C4-2B (cell line): ENCODE measurements at regions not wholly inside any gene's neighbourhood (a gene's known extent, or its start where the extent isn't known, plus 50 kb on each side); places are given as distances from the start of the nearest gene placed in this dataset.
A peak's percentile ranks its signal among the peaks of the same experiment; 100 is the strongest.
"Not testable (repeated sequence)": the region's sequence is repeated elsewhere in the genome, so short reads cannot be mapped to it uniquely, and the experiment has no call there.

Source experiments
- H3K27ac ChIP-seq: fragments of 450-650 bp; 2 replicates; pipeline ENCODE4 v1.5.1; 2017
- CTCF ChIP-seq: fragments of 450-650 bp; conservative IDR thresholded peaks from 2 replicates; pipeline ENCODE4 v1.5.1; 2017; ENCODE audit warnings: mild to moderate bottlenecking
- ZFX ChIP-seq: fragments of 450-650 bp; IDR thresholded peaks from 2 replicates; pipeline ENCODE4 v1.6.1; 2017

DNA sequence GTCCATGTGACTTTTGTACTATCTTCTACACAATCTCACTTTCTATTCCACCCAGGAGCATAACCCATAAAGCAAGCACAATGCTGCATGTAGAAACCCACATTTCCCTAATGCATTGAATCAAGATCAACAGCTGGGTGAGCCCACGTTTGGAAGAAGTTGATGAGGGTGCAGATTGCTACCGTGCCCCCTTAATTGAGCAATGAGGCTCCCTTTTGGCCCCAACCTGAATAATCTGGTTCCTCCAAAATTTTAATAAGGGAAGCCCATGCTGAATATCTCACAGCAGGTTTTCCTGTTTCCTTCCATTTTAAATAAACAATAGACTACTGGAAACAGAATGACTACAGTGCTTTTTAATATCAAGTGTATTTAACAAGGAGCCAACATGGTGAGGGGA, 403.6 kb upstream of the SGCG start:
- no peak for TF ChIP-seq ZFX
- TF ChIP-seq CTCF: no peak
- H3K27ac ChIP-seq: no peak overlapping the region

GRCh38 chr13:22789027-22789593, 391.7 kb upstream of the SGCG start:
- TF ChIP-seq ZFX: no peak
- H3K27ac ChIP-seq: no peak overlapping the region

- H3K27ac ChIP-seq: no peak overlapping the region
- no peak for TF ChIP-seq ZFX
- no peak for TF ChIP-seq CTCF
Observed at GRCh38 chr13:22789916-22790315, 390.9 kb upstream of the SGCG start.

DNA sequence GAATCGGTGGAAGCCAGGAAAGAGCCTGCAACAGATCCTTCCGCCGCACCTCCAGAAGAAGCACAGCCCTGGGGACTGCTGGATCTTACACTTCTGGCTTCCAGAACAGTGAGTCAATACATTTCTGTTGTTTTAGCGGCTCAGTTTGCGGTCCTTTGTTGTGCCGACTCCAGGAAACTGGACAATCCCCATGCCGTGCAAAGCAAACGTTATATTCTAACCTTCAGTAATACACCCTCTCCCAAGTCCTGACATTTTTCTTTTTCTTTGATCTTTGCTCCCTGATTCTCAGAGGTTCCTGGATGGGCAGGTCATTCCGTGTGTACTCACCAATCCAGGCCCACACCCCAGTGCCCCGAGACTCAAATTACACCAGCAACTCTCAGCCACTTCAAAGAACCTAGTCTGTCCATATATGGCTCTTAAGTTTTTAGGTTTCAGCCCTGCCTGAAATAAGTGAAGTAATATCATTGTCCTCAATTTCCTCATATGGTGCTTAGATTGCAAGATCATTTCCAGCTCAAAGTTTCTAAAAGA, 387.1 kb upstream of the SGCG start:
- H3K27ac ChIP-seq: no peak overlapping the region
- TF ChIP-seq ZFX: no peak
- no peak for TF ChIP-seq CTCF

DNA sequence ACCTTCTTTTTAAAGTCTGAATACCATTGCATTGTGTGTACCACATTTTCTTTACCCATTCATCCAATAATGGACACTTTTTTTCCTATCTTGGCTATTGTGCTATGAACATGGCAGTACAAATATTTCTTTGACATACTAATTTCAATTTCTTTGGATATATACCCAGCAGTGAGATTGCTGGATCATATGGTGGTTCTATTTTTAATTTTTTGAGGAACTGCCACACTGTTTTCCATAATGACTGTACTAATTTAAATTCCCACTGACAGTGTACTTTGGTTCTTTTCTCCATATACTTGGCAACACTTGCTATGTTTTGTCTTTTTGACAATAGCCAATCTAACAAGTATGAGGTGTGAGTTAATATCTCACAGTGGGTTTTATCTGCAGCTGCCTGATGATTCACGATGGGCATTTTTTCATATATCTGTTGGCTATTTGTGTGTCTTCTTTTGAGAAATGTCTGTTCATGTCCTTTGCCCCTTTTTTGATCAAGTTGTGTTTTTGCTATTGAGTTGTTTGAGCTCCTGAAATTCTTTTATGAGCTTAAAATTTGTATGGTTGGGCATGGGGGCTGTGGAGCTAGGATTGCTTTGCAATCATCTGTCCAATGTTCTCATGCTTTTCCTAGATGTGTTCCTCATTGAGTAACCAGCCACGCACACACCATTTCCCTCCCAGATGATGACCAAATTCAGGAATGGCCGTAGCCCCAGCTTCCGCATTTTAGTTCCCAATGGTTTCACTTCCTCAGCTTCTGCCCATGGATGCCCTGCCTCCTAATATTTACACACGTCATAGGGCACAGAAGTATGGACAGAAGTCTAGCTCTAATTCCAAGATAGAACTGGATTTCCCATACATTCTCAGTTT, 380.0 kb upstream of the SGCG start:
- H3K27ac ChIP-seq: no peak overlapping the region
- TF ChIP-seq ZFX (no peak), CTCF (no peak)

- TF ChIP-seq CTCF: peak; percentile 73
- TF ChIP-seq ZFX: no peak
- no peak overlapping the region for H3K27ac ChIP-seq
Observed at GRCh38 chr13:22801402-22802003, 379.3 kb upstream of the SGCG start.

- H3K27ac ChIP-seq: no peak overlapping the region
- TF ChIP-seq ZFX: no peak
- TF ChIP-seq CTCF: no peak
Observed at GRCh38 chr13:22812793-22813192, 368.0 kb upstream of the SGCG start.

GRCh38 chr13:22813531-22814377, 367.0 kb upstream of the SGCG start:
- peak overlapping the region; percentile 19; the same call in 1 of the 2 replicates for H3K27ac ChIP-seq

- not testable (repeated sequence) for H3K27ac ChIP-seq
Observed at GRCh38 chr13:22814433-22814832, 366.3 kb upstream of the SGCG start.
